ENCODE measurements at regions not wholly inside any gene's neighbourhood (a gene's known extent, or its start where the extent isn't known, plus 50 kb on each side); places are given as distances from the start of the nearest gene placed in this dataset.

DNA sequence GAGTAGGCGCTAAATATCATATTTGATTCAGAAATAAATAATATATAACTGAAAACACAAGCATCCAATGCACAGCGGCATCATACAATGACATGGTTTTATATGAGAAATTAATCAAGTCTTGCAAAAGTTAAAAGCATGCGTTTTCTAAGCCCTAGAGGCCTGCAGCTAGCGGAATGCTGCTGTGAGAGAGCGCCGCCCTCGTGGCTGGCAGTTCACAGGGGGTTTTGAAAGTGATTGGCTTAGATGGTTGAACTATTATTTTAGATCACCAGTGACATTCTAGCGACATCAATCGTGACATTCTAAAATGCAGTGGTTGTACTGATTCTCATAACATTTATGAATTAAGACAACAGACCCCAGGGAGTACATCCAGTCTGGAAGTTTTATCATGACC lies 235.2 kb upstream of the MGMT start:
- no peak for TF ChIP-seq CTCF (IDR thresholded peaks at IDR 0.05; ENCODE audit: insufficient read depth, low read depth, low read length, missing control alignments)
- no peak overlapping the region for H3K4me3 ChIP-seq (ENCODE audit: low read length)
- no peak for DNase-seq (ENCODE audit: low read depth)

- no peak overlapping the region for H3K4me3 ChIP-seq (ENCODE audit: low read length)
- DNase-seq (ENCODE audit: low read depth), result no peak
- no peak for TF ChIP-seq CTCF (IDR thresholded peaks at IDR 0.05; ENCODE audit: insufficient read depth, low read depth, low read length, missing control alignments)
These were observed 233.5 kb upstream of the MGMT start for GRCh38 chr10:129233351-129234148.

DNA sequence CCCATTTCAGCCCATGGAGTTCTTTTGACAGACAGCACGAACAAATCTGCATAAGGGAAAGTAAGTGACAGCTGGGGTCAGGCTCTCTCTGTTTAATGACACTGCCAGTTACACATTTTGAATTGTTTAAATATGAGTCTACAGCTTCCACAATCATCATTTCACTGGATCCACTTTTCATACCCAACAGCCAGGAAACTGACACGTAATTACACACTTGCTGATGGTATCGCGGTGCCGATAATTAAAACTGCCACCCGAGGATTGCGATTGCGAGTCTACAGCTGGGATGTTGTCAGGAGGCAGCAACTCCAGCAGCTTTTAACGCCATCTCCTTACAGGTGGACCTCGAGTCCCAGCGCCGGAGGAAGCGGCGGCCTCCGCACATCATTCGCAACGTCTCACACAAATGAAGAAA lies 230.8 kb upstream of the MGMT start:
- no peak for DNase-seq (ENCODE audit: low read depth)
- no peak for TF ChIP-seq CTCF (IDR thresholded peaks at IDR 0.05; ENCODE audit: insufficient read depth, low read depth, low read length, missing control alignments)
- no peak overlapping the region for H3K4me3 ChIP-seq (ENCODE audit: low read length)

DNA sequence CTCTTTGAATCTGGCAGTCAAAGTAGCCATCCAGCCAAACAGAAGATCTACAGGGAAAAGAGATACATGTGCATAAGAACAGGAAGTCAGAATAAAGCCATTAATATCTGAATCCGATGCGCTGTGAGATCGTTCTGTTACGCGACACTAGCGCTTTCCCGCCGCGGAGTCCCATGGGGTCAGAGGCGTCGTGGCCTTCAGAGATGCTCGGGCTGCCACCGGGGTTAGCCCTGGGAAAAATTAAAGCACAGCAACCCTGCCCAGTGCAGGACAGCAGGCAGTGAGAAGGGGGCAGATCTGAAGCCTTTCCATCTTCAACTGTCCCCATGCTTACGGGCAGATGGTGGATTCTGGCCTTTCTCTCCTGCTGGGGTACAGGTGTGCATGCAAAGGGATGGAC lies 225.6 kb upstream of the MGMT start:
- no peak for DNase-seq (ENCODE audit: low read depth)
- TF ChIP-seq CTCF (IDR thresholded peaks at IDR 0.05; ENCODE audit: insufficient read depth, low read depth, low read length, missing control alignments), result no peak
- H3K4me3 ChIP-seq (ENCODE audit: low read length), result no peak overlapping the region

DNA sequence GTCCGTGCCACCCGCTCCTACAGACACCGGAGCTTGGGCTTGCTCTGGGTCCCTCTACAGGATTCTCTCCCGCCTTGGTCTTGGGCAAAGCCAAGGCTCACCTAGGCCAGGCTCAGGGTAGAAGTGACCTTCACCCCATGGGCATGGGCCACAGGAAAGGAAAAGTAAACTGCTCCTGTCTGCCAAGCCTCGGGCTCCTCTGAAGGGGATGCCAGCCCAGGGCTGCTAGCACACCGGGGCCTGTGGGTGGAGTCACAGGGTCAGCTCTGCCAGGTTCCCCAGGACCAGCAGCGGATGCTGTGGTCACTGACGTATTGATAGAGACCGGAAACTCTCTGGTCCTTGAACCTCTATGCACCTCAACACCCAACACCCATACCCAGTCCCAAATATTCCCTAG lies 222.7 kb upstream of the MGMT start:
- no peak for TF ChIP-seq CTCF (IDR thresholded peaks at IDR 0.05; ENCODE audit: insufficient read depth, low read depth, low read length, missing control alignments)
- no peak for DNase-seq (ENCODE audit: low read depth)
- H3K4me3 ChIP-seq (ENCODE audit: low read length), result no peak overlapping the region

- no peak for TF ChIP-seq CTCF (IDR thresholded peaks at IDR 0.05; ENCODE audit: insufficient read depth, low read depth, low read length, missing control alignments)
- H3K4me3 ChIP-seq (ENCODE audit: low read length), result no peak overlapping the region
- DNase-seq (ENCODE audit: low read depth), result no peak
These were observed 222.3 kb upstream of the MGMT start for GRCh38 chr10:129244757-129245156.

All from epithelial cell of esophagus (primary cell).